ENCODE measurements at regions not wholly inside any gene's neighbourhood (a gene's known extent, or its start where the extent isn't known, plus 50 kb on each side); places are given as distances from the start of the nearest gene placed in this dataset.

DNA sequence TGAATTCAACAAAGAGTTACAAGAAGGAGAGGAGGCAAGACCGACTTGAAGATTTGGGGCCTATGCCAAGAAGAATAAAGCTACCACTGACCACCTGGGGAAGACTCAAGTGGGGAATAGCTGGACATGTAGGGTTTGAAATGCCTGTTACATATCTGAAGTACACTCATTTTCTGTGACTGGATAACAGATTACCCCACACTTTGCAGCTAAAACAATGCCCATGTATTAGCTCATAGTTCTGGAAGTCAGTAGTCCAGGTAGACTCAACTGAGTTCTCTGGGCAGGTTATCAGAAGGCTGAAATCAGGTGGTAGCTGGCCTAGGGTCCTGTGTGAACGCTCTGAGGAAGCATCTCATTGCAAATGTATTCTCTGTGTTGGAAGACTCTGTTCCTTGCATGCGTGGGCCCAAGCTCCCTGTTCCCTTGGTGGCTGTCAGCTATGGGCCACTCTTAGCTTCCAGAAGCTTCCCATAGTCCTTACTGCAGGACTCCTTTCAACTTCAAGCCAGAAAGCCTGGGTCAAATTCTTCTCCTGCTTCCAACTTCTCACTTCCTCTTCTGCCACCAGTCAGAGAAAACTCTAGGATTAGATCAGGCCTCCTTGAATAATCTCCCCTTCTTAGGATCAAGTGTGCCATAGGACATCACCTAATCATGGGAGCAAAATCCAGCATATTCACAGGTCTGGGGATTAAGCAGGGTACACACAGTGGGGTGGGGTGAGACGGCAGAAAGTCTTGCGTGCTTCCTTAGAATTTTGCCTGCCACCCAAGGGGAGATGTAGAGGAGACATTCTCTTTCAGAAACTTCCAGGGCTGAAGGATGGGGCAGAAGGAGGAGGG, 187.8 kb downstream of the SHQ1 start:
- TF ChIP-seq CTCF (IDR thresholded peaks at IDR 0.05), result no peak
- TF ChIP-seq EP300 (IDR thresholded peaks at IDR 0.05), result no peak
- TF ChIP-seq POLR2AphosphoS5 (IDR thresholded peaks at IDR 0.05), result no peak
